ENCODE measurements at regions not wholly inside any gene's neighbourhood (a gene's known extent, or its start where the extent isn't known, plus 50 kb on each side); places are given as distances from the start of the nearest gene placed in this dataset.

- TF ChIP-seq REST (IDR thresholded peaks at IDR 0.05; ENCODE audit: borderline replicate concordance) (no peak), RAD21 (conservative IDR thresholded peaks at IDR 0.05) (no peak), CTCF (IDR thresholded peaks at IDR 0.05; ENCODE audit: poor library complexity, severe bottlenecking) (no peak), EZH2 (IDR thresholded peaks at IDR 0.05; ENCODE audit: borderline replicate concordance, insufficient read depth, low read length, poor library complexity, severe bottlenecking) (no peak), TAF1 (IDR thresholded peaks at IDR 0.05; ENCODE audit: low read depth) (no peak), POLR2AphosphoS5 (IDR thresholded peaks at IDR 0.05) (no peak), SMC3 (conservative IDR thresholded peaks at IDR 0.05; ENCODE audit: poor library complexity) (no peak)
Observed at GRCh38 chr18:78711971-78712370, 267.6 kb upstream of the SALL3 start.
